ENCODE measurements at regions not wholly inside any gene's neighbourhood (a gene's known extent, or its start where the extent isn't known, plus 50 kb on each side); places are given as distances from the start of the nearest gene placed in this dataset.
"Not testable (repeated sequence)": the region's sequence is repeated elsewhere in the genome, so short reads cannot be mapped to it uniquely, and the experiment has no call there.

DNA sequence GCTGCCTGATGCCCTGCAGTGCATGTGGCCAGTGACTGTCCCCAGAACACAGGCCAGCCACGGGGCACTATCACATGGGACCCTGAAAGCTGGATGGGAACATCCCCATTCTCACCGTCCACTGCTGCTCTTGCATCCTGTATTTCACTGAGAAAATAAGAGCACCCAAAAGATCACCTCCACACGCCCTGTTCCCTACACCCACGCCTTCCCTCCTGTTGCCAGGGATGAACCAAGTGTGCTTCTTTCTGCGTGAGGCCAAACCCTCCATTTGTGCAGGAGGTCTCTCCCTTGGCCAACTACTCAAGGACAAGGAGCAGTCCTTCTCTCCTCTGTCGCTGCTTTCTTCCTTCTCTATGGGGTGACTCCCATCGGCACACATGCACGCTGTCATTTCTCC is 118.3 kb downstream of the LRRC37A3 start:
- DNase-seq (ENCODE audit: low read depth): not testable (repeated sequence)

DNA sequence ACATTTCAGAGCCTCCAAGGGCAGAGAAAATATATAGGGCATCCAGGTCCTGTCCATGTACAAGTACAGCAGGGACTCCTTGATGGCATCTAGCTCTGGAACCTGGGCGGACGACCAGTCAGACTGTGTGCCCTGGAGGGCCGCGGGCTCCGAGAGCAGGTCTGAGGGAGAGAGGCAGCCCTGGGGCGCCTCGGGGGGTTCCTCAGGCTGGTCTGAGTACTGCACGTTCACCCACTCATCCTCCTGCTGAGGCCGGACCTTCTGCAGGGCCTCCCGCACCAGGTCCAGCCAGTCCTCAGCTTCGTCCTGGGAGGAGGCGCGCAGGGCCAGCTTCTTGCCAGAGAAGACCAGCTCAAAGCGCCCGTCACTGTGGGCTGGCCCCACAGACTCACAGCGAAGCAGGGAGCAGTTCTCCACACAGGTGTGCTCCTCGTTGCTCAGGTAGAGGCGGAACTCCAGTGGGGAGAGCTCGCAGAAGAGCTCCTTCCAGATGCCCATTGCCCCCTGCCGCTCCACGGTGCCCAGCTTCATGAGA is 118.8 kb downstream of the LRRC37A3 start:
- H3K4me3 ChIP-seq (ENCODE audit: low read length): not testable (repeated sequence)

More for the DNA sequence above, 118.3 kb downstream of the LRRC37A3 start:
- H3K4me3 ChIP-seq (ENCODE audit: low read length): not testable (repeated sequence)

DNA sequence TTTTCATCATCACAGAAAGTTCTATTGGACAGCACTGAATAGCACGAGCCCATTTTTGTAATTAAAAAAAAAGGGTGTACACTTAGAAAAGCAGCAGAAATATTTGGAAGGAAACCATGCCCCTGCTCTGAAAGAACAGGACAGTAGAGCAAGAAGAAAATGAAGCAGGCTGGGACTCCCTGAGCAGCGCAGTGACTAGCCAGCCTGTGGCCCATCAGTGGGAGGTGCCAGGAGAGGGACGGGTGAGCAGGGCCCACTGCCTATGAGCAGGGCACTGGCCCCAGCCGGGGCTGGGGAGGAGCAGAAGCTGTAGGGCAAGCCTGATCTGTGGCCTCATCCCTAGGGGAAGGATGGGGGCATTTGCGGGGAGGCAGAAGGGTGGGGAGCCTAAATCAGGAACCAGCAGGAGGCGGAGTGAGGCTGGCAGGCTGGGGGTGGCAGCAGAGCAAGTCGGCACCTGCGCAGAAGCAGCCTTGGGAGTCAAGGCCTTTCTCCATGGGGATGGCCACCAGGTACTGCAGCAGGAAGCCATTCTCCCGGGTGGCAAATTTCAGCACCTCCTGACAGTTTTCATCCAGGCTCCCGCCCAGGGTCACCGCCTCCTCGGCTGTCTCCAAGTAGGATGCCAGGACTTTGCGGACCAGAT is 119.6 kb downstream of the LRRC37A3 start:
- not testable (repeated sequence) for H3K4me3 ChIP-seq (ENCODE audit: low read length); DNase-seq (ENCODE audit: low read depth)

More for the DNA sequence above, 118.8 kb downstream of the LRRC37A3 start:
- DNase-seq (ENCODE audit: low read depth): not testable (repeated sequence)

DNA sequence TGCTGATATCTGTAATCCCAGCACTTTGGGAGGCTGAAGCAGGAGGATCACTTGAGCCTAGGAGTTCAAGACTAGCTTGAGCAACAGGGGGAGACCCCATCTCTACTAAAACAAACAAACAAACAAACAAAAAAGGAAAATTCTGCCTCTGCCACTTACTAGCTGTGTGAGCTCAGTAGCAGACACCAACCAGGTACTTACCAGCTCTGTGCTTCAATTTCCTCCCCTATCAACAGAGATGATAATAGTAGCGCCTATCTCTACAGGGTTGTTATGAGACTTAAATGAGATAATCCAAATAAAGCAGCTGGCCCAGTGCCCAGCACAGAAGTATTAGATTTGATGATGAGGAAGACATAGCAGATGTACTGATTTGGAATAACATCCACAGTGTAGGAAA is 120.3 kb downstream of the LRRC37A3 start:
- not testable (repeated sequence) for H3K4me3 ChIP-seq (ENCODE audit: low read length); DNase-seq (ENCODE audit: low read depth)

DNA sequence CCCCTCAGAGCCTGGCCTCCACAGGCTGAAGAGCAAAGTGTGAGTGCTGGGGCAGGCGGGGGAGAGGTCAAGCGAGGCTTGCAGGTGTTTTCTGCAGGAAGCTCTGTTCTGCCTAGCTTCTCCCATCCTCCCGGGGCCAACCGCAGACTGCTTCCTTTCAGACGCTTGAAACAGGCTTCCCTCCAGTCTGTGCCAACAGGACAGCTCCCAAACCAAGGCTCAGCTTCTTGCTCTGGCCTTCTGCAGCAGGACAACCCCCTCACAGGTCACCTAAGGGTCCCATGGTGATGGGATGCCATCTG is 120.8 kb downstream of the LRRC37A3 start:
- not testable (repeated sequence) for H3K4me3 ChIP-seq (ENCODE audit: low read length); DNase-seq (ENCODE audit: low read depth)

DNA sequence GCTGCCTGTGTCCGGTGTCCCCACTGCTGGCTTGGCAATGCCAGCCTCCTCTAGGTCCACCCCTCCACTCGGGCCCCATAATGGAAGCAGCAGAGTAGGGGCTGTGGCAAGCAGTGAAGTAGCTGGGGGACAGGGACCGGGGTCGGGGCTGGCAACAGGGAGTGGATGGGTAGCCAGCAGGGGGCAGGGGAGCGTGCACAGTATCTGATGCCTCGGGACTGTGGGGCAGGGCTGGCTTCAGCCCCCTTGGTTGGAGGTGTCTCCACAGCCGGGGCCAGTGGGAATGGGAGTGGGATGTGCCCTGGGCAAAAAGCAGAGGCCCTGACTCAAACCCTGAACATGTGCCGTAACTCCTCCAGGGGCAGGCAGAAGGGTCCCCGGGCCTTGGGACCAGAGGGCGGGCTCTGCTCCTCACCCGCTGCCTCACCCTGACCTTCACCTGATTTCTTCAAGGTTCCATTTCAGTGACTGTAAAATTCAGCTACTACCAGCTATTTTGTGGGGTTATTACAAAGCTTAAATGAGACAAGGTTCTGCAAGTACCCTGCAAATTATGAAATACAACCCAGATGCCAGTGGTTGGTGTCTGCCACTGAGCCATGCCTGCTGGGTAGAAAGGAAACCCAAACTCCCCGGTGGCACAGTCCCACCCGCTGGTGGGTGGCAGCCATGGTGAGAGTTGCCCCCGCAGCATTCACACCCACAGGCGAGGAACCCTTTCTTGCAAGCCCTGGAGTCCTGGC is 121.4 kb downstream of the LRRC37A3 start:
- TF ChIP-seq, protein P1, sequence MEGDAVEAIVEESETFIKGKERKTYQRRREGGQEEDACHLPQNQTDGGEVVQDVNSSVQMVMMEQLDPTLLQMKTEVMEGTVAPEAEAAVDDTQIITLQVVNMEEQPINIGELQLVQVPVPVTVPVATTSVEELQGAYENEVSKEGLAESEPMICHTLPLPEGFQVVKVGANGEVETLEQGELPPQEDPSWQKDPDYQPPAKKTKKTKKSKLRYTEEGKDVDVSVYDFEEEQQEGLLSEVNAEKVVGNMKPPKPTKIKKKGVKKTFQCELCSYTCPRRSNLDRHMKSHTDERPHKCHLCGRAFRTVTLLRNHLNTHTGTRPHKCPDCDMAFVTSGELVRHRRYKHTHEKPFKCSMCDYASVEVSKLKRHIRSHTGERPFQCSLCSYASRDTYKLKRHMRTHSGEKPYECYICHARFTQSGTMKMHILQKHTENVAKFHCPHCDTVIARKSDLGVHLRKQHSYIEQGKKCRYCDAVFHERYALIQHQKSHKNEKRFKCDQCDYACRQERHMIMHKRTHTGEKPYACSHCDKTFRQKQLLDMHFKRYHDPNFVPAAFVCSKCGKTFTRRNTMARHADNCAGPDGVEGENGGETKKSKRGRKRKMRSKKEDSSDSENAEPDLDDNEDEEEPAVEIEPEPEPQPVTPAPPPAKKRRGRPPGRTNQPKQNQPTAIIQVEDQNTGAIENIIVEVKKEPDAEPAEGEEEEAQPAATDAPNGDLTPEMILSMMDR (conservative IDR thresholded peaks at IDR 0.05; ENCODE audit: low read depth, low read length): peak; percentile 11
- not testable (repeated sequence) for DNase-seq (ENCODE audit: low read depth); H3K4me3 ChIP-seq (ENCODE audit: low read length)

DNA sequence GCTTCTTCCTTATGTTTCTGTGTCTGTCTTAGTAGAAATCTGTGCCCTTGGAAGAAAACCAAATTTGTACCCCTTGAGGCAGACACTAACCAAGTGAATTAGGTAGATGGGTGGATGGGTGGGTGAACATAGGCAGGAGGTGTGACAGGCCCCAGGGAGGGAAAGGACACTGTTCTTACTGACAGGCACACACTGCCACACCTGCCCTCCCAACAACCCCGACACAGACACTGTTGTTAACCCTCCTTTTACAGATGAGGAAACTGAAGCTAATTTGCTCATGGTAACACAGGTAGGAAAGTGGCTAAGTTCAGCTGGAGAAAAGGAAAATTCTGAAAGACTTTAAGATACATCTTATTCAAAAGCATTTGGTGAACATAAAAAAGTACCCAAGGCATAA is 123.9 kb downstream of the LRRC37A3 start:
- not testable (repeated sequence) for H3K4me3 ChIP-seq (ENCODE audit: low read length); DNase-seq (ENCODE audit: low read depth)

DNA sequence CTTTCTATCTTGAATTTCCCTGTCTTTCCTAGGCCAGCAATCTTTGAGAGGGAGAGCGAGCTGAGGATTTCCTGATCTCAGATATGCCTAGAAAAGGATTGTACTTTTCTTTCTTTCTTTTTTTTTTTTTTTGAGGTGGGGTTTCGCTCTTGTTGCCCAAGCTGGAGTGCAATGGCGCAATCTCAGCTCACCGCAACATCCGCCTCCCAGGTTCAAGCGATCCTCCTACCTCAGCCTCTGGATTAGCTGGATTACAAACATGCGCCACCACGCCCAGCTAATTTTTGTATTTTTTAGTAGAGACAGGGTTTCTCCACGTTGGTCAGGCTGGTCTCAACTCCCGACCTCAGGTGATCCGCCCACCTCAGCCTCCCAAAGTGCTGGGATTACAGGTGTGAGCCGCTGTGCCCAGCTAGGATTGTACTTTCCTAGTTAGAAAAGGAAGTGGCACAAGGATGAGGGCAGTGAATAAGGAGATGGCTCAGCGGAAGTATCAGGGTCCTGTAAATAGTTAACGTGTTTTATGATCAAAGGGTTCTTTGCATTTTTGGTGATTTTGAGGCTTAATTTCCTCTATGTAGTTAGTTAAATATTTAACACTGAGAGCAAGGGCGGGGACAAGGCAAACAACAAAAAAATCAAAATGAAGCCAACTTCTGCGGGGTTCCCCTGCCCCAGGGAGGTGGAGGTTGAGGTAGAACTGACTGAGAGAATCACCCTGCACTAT is 124.6 kb downstream of the LRRC37A3 start:
- not testable (repeated sequence) for DNase-seq (ENCODE audit: low read depth); H3K4me3 ChIP-seq (ENCODE audit: low read length)

DNA sequence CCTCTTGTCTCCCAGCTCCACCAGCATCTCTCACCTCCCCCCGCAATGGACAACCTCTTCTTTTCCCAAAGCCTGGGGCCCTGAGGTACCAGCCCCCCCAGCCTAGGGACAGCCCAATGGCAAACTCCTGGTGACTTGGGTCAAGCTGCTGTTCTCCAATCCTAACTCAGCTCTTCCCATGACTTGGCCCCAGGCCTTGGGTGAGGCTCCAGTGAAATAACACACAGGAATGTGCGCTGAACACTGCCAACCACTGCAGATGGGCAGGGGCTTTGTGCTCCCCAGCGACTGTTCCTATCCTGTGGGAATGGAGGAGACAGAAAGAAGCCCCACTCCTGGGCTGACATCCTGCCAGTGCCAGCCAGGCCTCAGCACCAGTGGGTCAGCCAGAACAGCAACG is 125.2 kb downstream of the LRRC37A3 start:
- not testable (repeated sequence) for H3K4me3 ChIP-seq (ENCODE audit: low read length); DNase-seq (ENCODE audit: low read depth)

DNA sequence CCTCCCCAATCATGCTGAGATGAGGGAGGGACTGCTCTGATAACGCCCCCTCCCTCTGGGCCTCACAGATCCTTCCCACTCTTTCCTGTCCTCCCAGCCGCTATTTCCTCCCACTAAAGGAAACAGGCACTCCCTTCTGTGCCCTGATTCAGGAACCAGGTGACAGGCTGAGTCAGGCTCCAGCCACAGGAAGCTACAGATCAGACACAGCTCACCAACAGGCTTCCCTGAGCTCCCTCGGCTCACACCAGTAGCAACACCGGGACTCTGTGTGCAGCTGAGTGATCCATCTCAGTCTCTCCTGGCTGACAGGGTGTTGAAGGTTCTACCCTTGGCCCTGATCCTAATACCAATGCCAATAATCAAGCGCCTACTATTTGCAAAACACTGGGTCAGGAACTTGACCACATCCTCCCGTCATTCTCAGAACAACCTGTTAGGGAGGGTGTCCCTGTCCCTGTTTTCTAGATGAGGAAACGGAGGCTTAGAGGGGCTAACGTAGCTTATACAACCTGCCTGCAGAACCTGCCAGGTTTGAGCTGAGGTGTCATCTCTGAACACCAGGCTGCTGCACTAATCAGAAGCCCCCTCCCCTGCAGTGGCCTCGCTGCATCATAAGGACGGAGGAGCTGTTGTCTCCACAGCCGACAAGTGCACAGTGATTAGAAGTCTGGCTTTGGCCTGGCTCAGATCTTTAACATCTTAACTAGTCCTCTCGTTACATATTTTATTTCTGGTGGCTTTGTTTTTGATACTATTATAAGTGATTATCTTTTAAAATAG is 126.3 kb downstream of the LRRC37A3 start:
- H3K4me3 ChIP-seq (ENCODE audit: low read length): not testable (repeated sequence)
- peak; percentile 51 for DNase-seq (ENCODE audit: low read depth)

DNA sequence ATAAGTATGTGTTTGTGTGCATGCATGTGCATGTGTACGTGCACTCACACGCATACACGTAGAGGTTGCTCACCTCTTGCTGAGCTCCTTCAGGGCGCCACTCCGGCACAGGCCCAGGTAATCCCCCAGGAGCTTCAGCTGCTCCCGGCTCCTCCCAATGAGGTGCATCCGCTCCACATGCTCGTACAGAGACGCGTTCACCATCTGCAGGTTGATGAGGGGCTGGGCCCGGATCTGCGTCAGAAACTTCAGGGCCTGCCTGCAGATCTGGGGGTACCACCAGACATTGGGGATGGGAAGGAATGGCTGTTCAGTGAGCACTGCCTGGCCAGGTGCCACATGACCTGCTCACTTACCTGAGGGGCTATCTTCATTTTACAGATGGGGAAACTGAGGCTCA is 127.0 kb downstream of the LRRC37A3 start:
- H3K4me3 ChIP-seq (ENCODE audit: low read length); DNase-seq (ENCODE audit: low read depth): not testable (repeated sequence)

DNA sequence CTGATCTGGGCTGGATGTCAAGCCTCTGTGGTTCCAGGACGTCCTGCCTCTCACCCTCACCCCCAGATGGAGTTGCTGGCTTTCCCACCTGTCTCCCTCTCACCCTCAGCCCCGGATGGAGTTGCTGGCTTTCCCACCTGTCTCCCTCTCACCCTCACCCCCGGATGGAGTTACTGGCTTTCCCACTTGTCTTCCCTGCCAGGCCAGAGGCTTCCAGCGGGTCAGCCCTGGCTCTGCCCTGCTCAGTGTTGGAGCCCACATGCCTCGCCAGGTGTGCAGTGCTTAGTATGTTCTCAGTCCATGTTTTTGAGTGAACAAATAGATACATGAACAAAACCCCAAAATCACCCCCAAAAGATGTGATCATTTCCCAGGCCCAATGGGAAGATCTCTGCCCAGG is 127.6 kb downstream of the LRRC37A3 start:
- DNase-seq (ENCODE audit: low read depth); H3K4me3 ChIP-seq (ENCODE audit: low read length): not testable (repeated sequence)

DNA sequence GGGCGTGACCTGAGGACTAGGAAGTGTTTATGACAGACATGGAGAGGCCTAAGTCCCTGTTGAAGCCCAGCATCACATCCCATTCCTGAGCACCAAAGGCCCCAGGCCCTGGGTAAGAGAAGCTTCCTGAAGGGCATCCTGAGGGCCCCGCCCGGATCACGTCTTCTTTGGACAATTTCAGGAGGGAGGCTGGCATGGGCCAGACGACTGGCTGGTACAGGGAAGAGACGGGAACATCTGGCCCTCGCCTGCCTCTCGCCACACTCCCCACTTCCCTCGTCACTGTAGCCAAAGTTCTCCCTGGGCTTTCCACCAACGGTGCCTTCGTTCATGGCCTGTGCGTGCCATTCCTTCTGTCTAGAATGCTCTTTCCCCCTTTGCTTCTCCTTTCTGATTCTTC is 128.1 kb downstream of the LRRC37A3 start:
- H3K4me3 ChIP-seq (ENCODE audit: low read length): not testable (repeated sequence)

DNA sequence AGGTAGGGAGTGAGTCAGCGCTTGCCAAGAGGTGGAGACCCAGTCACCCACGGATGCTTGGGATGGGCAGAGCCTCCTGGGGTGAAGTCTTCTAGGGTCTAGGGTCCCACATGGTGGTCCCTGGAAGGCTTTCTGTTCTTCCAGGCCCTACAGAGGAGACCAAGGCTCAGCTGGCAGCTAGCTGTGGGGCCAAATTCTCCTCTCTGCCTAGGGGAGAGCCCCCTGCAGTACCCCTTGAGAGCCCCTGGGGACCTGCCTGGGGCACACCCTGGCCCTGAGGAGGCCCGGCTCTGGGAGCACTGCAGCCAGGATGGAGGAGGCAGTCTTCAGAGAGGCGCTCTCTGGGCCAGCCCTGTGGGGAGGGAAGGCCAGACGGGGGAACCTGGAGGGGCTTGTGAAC is 128.6 kb upstream of the SMURF2 start:
- not testable (repeated sequence) for DNase-seq (ENCODE audit: low read depth); H3K4me3 ChIP-seq (ENCODE audit: low read length)

More for the DNA sequence above, 128.1 kb downstream of the LRRC37A3 start:
- DNase-seq (ENCODE audit: low read depth): not testable (repeated sequence)

DNA sequence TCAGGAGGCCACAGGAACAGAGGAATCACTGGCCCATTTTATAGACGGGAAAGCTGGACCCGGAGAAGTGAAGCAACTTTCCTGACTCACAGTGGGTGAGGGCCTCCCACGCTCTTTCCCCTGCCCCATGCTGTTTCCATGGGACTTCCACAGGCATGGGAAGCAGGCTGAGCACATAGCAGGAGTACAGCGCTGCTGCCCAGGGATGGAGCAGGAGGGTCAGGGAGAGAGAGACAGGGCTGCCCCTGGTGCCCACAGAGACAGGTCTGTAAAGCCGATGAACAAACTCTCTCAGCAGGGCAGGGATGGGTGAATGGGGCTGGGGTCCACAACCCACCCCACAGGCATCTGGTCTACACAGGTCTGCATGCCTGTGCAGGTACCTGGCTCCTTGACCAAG is 128.1 kb upstream of the SMURF2 start:
- H3K4me3 ChIP-seq (ENCODE audit: low read length); DNase-seq (ENCODE audit: low read depth): not testable (repeated sequence)

DNA sequence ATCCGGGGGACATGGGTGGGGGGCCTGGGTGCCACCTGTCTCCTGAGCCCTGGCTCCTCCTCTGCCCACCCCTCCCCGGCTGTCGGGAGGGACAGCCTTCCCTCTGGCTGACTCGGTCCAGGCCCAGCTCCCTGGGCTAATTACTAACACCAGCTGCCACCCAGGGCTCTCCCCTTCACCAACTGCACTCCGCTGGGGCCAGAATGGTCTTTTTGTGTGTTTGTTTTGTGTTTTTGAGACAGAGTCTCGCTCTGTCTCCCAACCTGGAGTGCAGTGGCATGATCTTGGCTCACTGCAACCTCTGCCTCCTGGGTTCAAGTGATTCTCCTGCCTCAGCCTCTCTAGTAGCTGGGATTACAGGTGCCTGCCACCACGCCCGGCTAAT is 126.9 kb upstream of the SMURF2 start:
- DNase-seq (ENCODE audit: low read depth); H3K4me3 ChIP-seq (ENCODE audit: low read length): not testable (repeated sequence)
